ENCODE measurements at regions not wholly inside any gene's neighbourhood (a gene's known extent, or its start where the extent isn't known, plus 50 kb on each side); places are given as distances from the start of the nearest gene placed in this dataset.

- TF ChIP-seq ZSCAN20 (CRISPR knock-in tag; IDR thresholded peaks at IDR 0.05) (no peak), RAD21 (conservative IDR thresholded peaks at IDR 0.05 in 1 of 2, IDR thresholded peaks at IDR 0.05 in 1 of 2) (no peak), HMGXB4 (CRISPR knock-in tag; IDR thresholded peaks at IDR 0.05; ENCODE audit: borderline replicate concordance) (no peak), CTCF (IDR thresholded peaks at IDR 0.05) (no peak), HDAC2 (IDR thresholded peaks at IDR 0.05) (no peak), FOSL2 (IDR thresholded peaks at IDR 0.05) (no peak), FOSL2 (CRISPR knock-in tag; IDR thresholded peaks at IDR 0.05) (no peak), EP300 (IDR thresholded peaks at IDR 0.05) (no peak), GATA3 (IDR thresholded peaks at IDR 0.05; ENCODE audit: borderline replicate concordance) (no peak), EHMT2 (IDR thresholded peaks at IDR 0.05; ENCODE audit: low read depth) (no peak), USF2 (IDR thresholded peaks at IDR 0.05) (no peak), REST (IDR thresholded peaks at IDR 0.05) (no peak), BHLHE40 (IDR thresholded peaks at IDR 0.05; ENCODE audit: low read depth, low read length) (no peak), RARB (CRISPR knock-in tag; IDR thresholded peaks at IDR 0.05) (no peak)
Observed at GRCh38 chr13:42405665-42406390, 133.9 kb downstream of the AKAP11 start.
